GM21786 (cell line): ENCODE measurements at regions not wholly inside any gene's neighbourhood (a gene's known extent, or its start where the extent isn't known, plus 50 kb on each side); places are given as distances from the start of the nearest gene placed in this dataset.

ENCODE experiments used
- ATAC-seq: cut with Tn5 transposase; IDR thresholded peaks from one replicate; pipeline ENCODE4 v1.9.1; 2021; ENCODE audit not compliant: unreplicated experiment

GRCh38 chr7:33700001-33700899 is 205.1 kb upstream of the BMPER start:
- no peak for ATAC-seq

- ATAC-seq = no peak
Measured at GRCh38 chr7:33701189-33701740, 204.1 kb upstream of the BMPER start.

- ATAC-seq = no peak
Measured at GRCh38 chr7:33701927-33702326, 203.4 kb upstream of the BMPER start.

GRCh38 chr7:33702514-33703054 is 202.8 kb upstream of the BMPER start:
- ATAC-seq = no peak

- no peak for ATAC-seq
Measured at GRCh38 chr7:33705333-33705833, 200.0 kb upstream of the BMPER start.

- ATAC-seq = no peak
Measured at GRCh38 chr7:33706186-33706585, 199.2 kb upstream of the BMPER start.

- ATAC-seq = no peak
Measured at GRCh38 chr7:33706771-33707200, 198.6 kb upstream of the BMPER start.

GRCh38 chr7:33707427-33707826 is 197.9 kb upstream of the BMPER start:
- ATAC-seq = no peak

GRCh38 chr7:33710608-33711007 is 194.7 kb upstream of the BMPER start:
- ATAC-seq = no peak

- no peak for ATAC-seq
Measured at GRCh38 chr7:33711231-33712019, 193.9 kb upstream of the BMPER start.

- ATAC-seq = no peak
Measured at GRCh38 chr7:33712020-33712414, 193.3 kb upstream of the BMPER start.

- no peak for ATAC-seq
Measured at GRCh38 chr7:33714208-33714607, 191.1 kb upstream of the BMPER start.

- no peak for ATAC-seq
Measured at GRCh38 chr7:33716581-33717477, 188.5 kb upstream of the BMPER start.

- ATAC-seq = no peak
Measured at GRCh38 chr7:33719059-33719581, 186.2 kb upstream of the BMPER start.

- no peak for ATAC-seq
Measured at GRCh38 chr7:33720139-33720538, 185.2 kb upstream of the BMPER start.

- ATAC-seq = no peak
Measured at GRCh38 chr7:33720870-33721269, 184.5 kb upstream of the BMPER start.

- ATAC-seq = no peak
Measured at GRCh38 chr7:33721895-33722294, 183.4 kb upstream of the BMPER start.

GRCh38 chr7:33722383-33723101 is 182.8 kb upstream of the BMPER start:
- ATAC-seq = no peak

- ATAC-seq = no peak
Measured at GRCh38 chr7:33724201-33724600, 181.1 kb upstream of the BMPER start.
